Parathyroid adenoma (tissue), 2 donors: ENCODE measurements at regions not wholly inside any gene's neighbourhood (a gene's known extent, or its start where the extent isn't known, plus 50 kb on each side); places are given as distances from the start of the nearest gene placed in this dataset.

ENCODE experiments used
- H2AFZ ChIP-seq: fragments of 300-600 bp; sonication (generic); one replicate; pipeline ENCODE4 v1.7.0; 2017; ENCODE audit warnings: antibody characterized with exemption, mild to moderate bottlenecking
- H3K27ac ChIP-seq: fragments of 300-600 bp; sonication (generic); one replicate; pipeline ENCODE4 v1.7.0; 2017
- H3K27me3 ChIP-seq: fragments of 300-600 bp; sonication (generic); one replicate; pipeline ENCODE4 v1.7.0; 2017; ENCODE audit warnings: low read length; ENCODE audit not compliant: control insufficient read depth, insufficient read depth
- H3K36me3 ChIP-seq: fragments of 300-600 bp; sonication (generic); one replicate; pipeline ENCODE4 v1.7.0; 2017; ENCODE audit warnings: low read length; ENCODE audit not compliant: control insufficient read depth, insufficient read depth
- H3K4me1 ChIP-seq: fragments of 300-600 bp; sonication (generic); one replicate; pipeline ENCODE4 v1.7.0; 2017; ENCODE audit warnings: control low read depth
- H3K4me2 ChIP-seq: fragments of 300-600 bp; sonication (generic); one replicate; pipeline ENCODE4 v1.7.0; 2017; ENCODE audit warnings: low read length
- H3K4me3 ChIP-seq: fragments of 300-600 bp; sonication (generic); one replicate; pipeline ENCODE4 v1.7.0; 2017; ENCODE audit warnings: low read depth, low read length
- H3K79me2 ChIP-seq: fragments of 300-600 bp; sonication (generic); one replicate; pipeline ENCODE4 v1.7.0; 2017; ENCODE audit warnings: control low read depth
- H3K9ac ChIP-seq: fragments of 300-600 bp; sonication (generic); one replicate; pipeline ENCODE4 v1.7.0; 2017; ENCODE audit warnings: mild to moderate bottlenecking
- H3K9me3 ChIP-seq: fragments of 300-600 bp; sonication (generic); one replicate; pipeline ENCODE4 v1.7.0; 2017; ENCODE audit warnings: low read length; ENCODE audit not compliant: control insufficient read depth
- TF ChIP-seq, protein P1 (sequence below): fragments of 300-600 bp; sonication (generic); IDR thresholded peaks from one replicate; pipeline ENCODE4 v1.7.0; 2017; ENCODE audit warnings: antibody characterized with exemption, mild to moderate bottlenecking
- donor health status: primary hyperparathyroidism.

DNA sequence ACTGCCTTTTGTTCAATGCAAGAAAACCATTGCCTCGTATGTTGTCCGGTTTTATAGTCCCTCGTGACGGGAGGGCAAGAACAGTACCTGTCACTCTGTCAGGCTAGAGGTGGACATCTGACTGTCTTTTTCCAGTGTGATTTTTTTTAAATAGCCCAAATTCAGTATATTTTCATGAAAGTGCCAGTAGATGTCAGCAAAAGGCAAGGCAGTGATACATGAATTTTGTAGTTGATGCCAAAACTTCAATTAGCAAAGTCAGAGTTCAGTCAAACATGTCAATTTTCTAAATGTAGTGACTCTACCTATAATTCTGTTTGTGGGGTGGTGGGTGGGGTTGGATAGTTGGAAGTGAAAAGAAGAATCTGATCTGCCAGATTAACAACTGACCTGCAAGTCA, 296.0 kb upstream of the MC4R start:
- Histone ChIP-seq H3K4me1 (no peaks in the 10 kb centered on the region), H3K27me3 (no peaks in the 10 kb centered on the region), H2AFZ (no peak overlapping the region), H3K4me2 (no peak overlapping the region), H3K4me3 (no peak overlapping the region), H3K9ac (no peak overlapping the region), H3K79me2 (no peaks in the 10 kb centered on the region), H3K9me3 (no peaks in the 10 kb centered on the region), H3K36me3 (no peaks in the 10 kb centered on the region), H3K27ac (no peak overlapping the region)
- TF ChIP-seq, protein P1, sequence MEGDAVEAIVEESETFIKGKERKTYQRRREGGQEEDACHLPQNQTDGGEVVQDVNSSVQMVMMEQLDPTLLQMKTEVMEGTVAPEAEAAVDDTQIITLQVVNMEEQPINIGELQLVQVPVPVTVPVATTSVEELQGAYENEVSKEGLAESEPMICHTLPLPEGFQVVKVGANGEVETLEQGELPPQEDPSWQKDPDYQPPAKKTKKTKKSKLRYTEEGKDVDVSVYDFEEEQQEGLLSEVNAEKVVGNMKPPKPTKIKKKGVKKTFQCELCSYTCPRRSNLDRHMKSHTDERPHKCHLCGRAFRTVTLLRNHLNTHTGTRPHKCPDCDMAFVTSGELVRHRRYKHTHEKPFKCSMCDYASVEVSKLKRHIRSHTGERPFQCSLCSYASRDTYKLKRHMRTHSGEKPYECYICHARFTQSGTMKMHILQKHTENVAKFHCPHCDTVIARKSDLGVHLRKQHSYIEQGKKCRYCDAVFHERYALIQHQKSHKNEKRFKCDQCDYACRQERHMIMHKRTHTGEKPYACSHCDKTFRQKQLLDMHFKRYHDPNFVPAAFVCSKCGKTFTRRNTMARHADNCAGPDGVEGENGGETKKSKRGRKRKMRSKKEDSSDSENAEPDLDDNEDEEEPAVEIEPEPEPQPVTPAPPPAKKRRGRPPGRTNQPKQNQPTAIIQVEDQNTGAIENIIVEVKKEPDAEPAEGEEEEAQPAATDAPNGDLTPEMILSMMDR: no peak

DNA sequence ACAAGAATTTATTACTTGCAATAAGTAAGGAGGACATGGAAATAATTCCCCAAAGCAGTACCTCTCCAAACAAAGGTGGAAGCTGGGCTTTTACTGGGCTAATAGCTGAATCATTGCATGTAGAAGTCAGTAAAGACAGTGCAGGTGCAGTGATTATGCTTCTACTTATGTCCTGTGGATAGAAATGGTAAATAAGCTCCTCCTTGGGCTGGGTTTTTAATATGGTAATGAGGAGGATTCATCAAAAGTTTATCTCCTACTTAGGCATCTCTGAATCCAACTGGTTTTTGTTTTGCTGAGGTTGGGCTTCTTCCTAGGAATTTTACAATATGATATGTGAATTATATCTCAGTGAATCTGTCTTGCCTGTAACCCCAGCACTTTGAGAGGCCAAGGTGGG, 297.4 kb upstream of the MC4R start:
- Histone ChIP-seq H3K9ac (no peak overlapping the region), H3K27ac (no peak overlapping the region), H2AFZ (no peak overlapping the region), H3K4me2 (no peak overlapping the region), H3K36me3 (no peaks in the 10 kb centered on the region), H3K9me3 (no peaks in the 10 kb centered on the region), H3K27me3 (no peaks in the 10 kb centered on the region), H3K4me3 (no peak overlapping the region), H3K4me1 (no peaks in the 10 kb centered on the region), H3K79me2 (no peaks in the 10 kb centered on the region)
- TF ChIP-seq, protein P1: no peak

DNA sequence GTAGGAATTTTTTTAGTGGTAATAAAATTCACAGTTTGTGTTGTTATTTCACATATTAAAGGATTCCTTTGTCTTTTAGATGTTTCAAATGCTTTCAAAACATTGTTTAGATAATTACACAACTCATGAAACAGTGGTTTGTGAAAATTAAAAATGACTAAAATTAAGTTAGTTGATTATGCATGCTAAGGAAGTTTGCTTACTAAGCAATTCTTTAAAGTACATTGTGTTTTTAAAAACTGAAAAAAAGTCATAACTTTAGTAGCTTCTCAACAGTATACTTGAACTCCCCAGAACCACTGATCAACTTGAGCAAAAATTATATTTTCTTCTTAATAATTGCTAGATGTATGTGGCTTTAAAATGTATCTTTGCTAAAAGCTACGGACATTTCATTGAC, 298.4 kb upstream of the MC4R start:
- H3K27me3 ChIP-seq: no peaks in the 10 kb centered on the region
- H2AFZ ChIP-seq: no peak overlapping the region
- no peaks in the 10 kb centered on the region for H3K36me3 ChIP-seq
- H3K79me2 ChIP-seq: no peaks in the 10 kb centered on the region
- TF ChIP-seq, protein P1: no peak
- H3K27ac ChIP-seq: no peak overlapping the region
- H3K4me2 ChIP-seq: no peak overlapping the region
- H3K9ac ChIP-seq: no peak overlapping the region
- no peaks in the 10 kb centered on the region for H3K9me3 ChIP-seq
- H3K4me1 ChIP-seq: no peaks in the 10 kb centered on the region
- H3K4me3 ChIP-seq: no peak overlapping the region

DNA sequence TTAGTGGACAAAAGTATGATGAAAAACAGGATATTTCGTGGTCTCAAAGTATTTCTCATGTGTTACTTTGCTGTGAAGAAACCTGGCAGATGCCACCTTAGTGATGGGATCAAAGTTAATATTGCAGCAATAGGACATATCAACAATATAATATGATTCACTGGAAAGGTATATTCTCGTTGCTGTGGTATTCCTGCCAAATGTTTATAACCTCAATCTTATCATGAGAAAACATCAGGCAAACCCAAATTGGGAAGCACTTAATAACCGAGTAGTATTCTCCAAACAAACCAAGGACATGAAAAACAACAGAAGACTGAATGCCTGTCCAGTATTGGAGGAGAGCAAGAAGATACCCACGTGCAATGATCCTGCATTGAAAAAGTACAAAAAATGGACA, 302.6 kb upstream of the MC4R start:
- Histone ChIP-seq H3K4me3 (no peak overlapping the region), H3K27me3 (no peaks in the 10 kb centered on the region), H3K79me2 (no peaks in the 10 kb centered on the region), H3K4me2 (no peak overlapping the region), H3K9me3 (no peaks in the 10 kb centered on the region), H3K27ac (no peak overlapping the region), H3K4me1 (no peaks in the 10 kb centered on the region), H3K36me3 (no peaks in the 10 kb centered on the region), H2AFZ (no peak overlapping the region), H3K9ac (no peak overlapping the region)
- TF ChIP-seq, protein P1: no peak

DNA sequence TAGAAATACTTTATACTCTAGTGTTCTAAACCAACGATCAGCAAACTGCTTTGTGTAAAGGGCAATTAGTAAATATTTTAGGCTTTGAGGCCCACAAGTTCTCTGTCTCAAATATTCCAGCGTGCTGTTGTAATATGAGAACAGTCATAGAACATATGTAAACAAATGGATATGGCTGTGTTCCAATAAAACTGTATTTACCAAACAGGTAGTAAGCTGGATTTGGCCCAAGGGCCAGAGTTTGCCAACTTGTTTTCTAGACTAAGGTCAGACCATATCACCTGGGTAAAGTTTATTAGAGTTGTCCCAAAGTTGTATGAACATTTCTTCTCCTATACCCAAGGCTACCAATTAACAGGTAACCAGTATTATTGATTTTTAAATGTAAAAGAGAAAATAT, 303.2 kb upstream of the MC4R start:
- TF ChIP-seq, protein P1: no peak
- Histone ChIP-seq H3K36me3 (no peaks in the 10 kb centered on the region), H3K4me1 (no peaks in the 10 kb centered on the region), H3K4me2 (no peak overlapping the region), H3K27ac (no peak overlapping the region), H2AFZ (no peak overlapping the region), H3K79me2 (no peaks in the 10 kb centered on the region), H3K27me3 (no peaks in the 10 kb centered on the region), H3K9me3 (no peaks in the 10 kb centered on the region), H3K9ac (no peak overlapping the region), H3K4me3 (no peak overlapping the region)
